22Rv1 (cell line): ENCODE measurements at regions not wholly inside any gene's neighbourhood (a gene's known extent, or its start where the extent isn't known, plus 50 kb on each side); places are given as distances from the start of the nearest gene placed in this dataset.

Source experiments
- CTCF ChIP-seq: fragments of 450-650 bp; IDR thresholded peaks from 2 replicates; pipeline ENCODE4 v1.5.1; 2017; ENCODE audit warnings: mild to moderate bottlenecking
- ZFX ChIP-seq: fragments of 450-650 bp; IDR thresholded peaks from 2 replicates; pipeline ENCODE4 v1.6.1; 2017; ENCODE audit warnings: antibody characterized with exemption, borderline replicate concordance

GRCh38 chr6:91130126-91130525 is 543.3 kb upstream of the MAP3K7 start:
- TF ChIP-seq CTCF, result no peak
- TF ChIP-seq ZFX, result no peak
